ENCODE measurements at regions not wholly inside any gene's neighbourhood (a gene's known extent, or its start where the extent isn't known, plus 50 kb on each side); places are given as distances from the start of the nearest gene placed in this dataset.

DNA sequence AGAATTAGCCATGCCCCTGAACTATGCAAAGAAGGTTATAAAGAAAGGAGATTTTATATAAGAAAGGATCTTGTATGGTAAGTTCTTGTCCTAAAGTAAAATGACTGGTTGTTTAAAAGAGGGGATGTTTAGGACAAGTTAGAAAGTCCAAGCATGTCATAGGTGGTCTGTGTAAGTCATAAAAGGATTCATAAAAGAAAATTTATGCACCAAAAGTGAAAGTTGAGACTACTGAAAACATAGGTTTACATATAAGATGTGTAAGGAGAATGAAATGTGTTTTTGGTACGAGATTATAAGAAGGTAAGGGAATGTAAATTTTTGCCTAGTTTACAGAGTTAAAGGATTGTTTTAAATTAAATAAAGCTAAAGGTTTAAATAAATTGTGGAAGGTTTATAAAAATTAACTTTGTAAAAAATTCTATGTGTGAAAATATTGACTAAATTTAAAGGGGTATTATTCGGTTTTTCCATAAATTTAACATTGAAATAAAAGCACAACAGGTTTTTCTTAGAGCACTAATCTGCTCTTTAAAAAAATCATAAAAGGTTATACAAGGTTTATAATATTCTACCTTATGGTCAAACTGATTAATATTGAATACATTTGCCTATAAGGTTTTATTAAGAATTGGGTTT lies 93.6 kb upstream of the UST start:
- peak; percentile 44 for DNase-seq (ENCODE audit: low read depth)

DNA sequence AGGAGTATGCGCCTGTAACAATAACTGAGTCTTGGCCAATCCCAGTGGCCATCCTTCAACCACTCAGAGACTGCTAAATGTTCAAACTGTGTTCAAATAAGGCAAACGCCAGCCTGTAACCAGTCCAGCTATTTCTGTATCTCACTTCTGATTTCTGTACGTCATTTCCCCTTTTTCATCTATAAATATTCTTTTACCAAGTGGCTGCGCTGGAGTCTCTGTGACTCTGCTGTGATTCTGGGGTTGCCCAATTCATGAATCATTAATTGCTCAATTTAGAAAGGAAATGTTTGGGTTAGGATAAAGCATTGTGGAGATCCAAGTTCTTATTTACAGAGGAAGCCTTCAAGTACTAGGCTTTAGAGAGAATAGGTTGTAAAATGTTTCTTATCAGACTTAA lies 89.8 kb upstream of the UST start:
- DNase-seq (ENCODE audit: low read depth): peak; percentile 50

GRCh38 chr6:148658681-148659430 lies 88.0 kb upstream of the UST start:
- no peak for DNase-seq (ENCODE audit: low read depth)

GRCh38 chr6:148667395-148667794 lies 79.4 kb upstream of the UST start:
- no peak for DNase-seq (ENCODE audit: low read depth)

GRCh38 chr6:148671085-148671484 lies 75.7 kb upstream of the UST start:
- no peak for DNase-seq (ENCODE audit: low read depth)

DNA sequence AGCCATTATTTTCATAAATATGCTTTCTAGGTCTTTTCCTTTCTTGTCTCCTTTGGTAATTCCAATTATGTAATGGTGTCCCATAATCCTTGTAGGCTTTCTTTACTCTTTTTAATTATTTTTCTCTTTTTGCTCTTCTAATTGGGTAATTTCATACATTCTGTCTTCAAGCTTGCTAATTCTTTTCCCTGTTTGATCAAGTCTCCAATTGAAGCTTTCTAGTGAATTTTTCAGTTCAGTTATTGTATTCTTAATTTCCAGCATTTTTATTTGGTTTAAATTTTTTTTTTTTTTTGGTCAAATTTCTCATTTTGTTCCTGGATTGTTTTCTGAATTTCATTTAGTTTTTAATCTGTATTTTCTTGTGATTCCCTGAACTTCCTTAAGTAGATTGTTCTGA lies 74.9 kb upstream of the UST start:
- DNase-seq (ENCODE audit: low read depth): no peak

GRCh38 chr6:148674306-148674705 lies 72.5 kb upstream of the UST start:
- DNase-seq (ENCODE audit: low read depth): no peak

GRCh38 chr6:148677594-148678476 lies 69.0 kb upstream of the UST start:
- no peak for DNase-seq (ENCODE audit: low read depth)

DNA sequence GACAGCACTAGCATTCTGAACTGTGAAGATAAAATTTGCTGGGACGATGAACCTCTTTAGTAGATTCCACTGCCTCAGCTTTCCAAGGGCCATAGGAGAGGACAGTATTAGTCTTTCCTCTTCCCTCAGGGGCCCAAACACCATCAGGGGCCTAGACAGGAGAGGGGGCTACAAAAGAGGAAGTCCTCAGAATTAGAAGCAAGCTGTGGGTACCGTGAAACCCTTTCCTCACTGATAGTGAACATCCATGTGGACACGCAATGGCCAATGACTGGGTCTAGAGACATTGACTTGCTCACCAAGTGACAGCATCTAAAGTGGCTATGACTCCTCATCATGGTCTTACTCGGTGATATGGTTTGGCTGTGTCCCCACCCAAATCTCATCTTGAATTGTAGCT lies 68.1 kb upstream of the UST start:
- no peak for DNase-seq (ENCODE audit: low read depth)

DNA sequence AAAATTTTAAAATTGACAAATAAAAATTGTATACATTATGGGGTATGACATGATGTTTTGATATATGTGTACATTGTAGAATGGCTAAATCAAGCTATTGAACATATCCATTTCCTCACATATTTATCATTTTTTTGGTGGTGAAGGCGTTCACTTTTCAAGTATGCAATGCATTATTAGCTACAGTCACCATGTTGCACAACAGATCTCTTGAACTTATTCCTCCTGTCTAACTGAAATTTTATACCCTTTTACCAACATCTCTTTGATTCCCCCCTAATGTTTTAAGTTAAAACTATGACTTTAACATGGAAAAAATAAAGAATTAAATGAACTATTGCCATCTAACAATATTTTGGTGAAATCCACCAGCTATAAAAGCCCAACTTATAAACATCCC lies 65.2 kb upstream of the UST start:
- DNase-seq (ENCODE audit: low read depth): no peak

DNA sequence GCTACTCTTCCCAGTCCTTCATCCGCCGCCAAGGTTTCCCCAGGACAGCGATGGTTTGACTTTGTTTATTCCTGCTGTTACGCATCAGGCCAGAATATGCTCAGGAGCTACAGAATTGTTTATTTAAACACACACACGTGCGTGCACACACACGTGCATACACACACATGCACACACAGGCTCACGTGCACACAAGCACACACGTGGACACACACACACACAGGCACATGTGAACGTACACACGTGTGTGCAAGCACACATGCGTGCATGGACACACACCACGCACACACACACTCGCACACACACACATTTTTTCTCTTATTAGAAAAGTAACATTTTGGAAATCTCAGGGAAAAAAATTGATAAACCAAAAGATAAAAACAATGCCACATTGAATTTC lies 64.6 kb upstream of the UST start:
- DNase-seq (ENCODE audit: low read depth): no peak

DNA sequence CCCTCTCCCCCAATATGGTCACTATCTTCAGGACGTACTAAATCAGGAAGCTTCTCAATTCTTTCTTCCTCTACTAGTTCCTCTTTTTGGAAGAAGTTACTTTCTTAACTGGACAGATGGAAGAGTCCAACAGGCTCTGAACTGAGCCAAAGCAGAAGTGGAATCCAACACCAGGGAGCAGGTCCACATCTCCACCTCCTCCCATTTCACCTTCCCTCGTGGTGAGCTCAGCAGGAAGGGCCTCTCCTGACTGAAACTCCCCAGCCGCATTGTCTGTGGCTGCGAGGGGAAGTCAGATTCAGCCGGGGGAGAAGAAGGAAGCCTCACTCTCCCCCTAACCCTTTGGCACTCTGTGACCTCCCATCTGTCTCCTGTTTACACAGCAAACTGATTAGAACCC lies 63.8 kb upstream of the UST start:
- no peak for DNase-seq (ENCODE audit: low read depth)

GRCh38 chr6:148689168-148689567 lies 57.7 kb upstream of the UST start:
- peak; percentile 24 for DNase-seq (ENCODE audit: low read depth)

- no peak for DNase-seq (ENCODE audit: low read depth)
Observed at GRCh38 chr6:148693882-148694484, 52.8 kb upstream of the UST start.

Measured in ELR (cell line).